ENCODE measurements at regions not wholly inside any gene's neighbourhood (a gene's known extent, or its start where the extent isn't known, plus 50 kb on each side); places are given as distances from the start of the nearest gene placed in this dataset.

GRCh38 chr7:10560497-10560896 is 413.2 kb upstream of the PHF14 start:
- no peaks in the 10 kb centered on the region for H3K36me3 ChIP-seq
- H3K27me3 ChIP-seq = no peaks in the 10 kb centered on the region
- H3K9me3 ChIP-seq = no peaks in the 10 kb centered on the region
- intact Hi-C loops (cut with DNase I) = no loop called here
- H3K4me1 ChIP-seq = no peaks in the 10 kb centered on the region
- DNase-seq = no peak
- TF ChIP-seq CTCF (IDR thresholded peaks at IDR 0.05) = no peak
- no peak overlapping the region for H3K4me3 ChIP-seq
- no peak for ATAC-seq
- H3K27ac ChIP-seq = no peak overlapping the region

GRCh38 chr7:10568891-10569290 is 404.8 kb upstream of the PHF14 start:
- Histone ChIP-seq H3K36me3 (no peaks in the 10 kb centered on the region), H3K9me3 (peaks cover 0 to 7% of the 10 kb centered on the region in 2 donors), H3K27me3 (no peaks in the 10 kb centered on the region), H3K4me1 (no peaks in the 10 kb centered on the region), H3K27ac (no peak overlapping the region), H3K4me3 (no peak overlapping the region)
- ATAC-seq (no peak), DNase-seq (no peak)
- TF ChIP-seq CTCF (IDR thresholded peaks at IDR 0.05) = no peak
- intact Hi-C loops (cut with DNase I) = no loop called here

GRCh38 chr7:10571759-10572158 is 401.9 kb upstream of the PHF14 start:
- Histone ChIP-seq H3K4me1 (no peaks in the 10 kb centered on the region), H3K27ac (no peak overlapping the region), H3K36me3 (no peaks in the 10 kb centered on the region), H3K9me3 (peaks cover 0 to 3% of the 10 kb centered on the region in 2 donors), H3K4me3 (no peak overlapping the region), H3K27me3 (no peaks in the 10 kb centered on the region)
- intact Hi-C loops (cut with DNase I) = no loop called here
- TF ChIP-seq CTCF (IDR thresholded peaks at IDR 0.05) = no peak
- no peak for DNase-seq
- ATAC-seq = no peak

GRCh38 chr7:10577866-10578374 is 395.8 kb upstream of the PHF14 start:
- ATAC-seq (no peak), DNase-seq (no peak)
- no peak overlapping the region for H3K4me3 ChIP-seq
- H3K27ac ChIP-seq = no peak overlapping the region
- no peak for TF ChIP-seq CTCF (IDR thresholded peaks at IDR 0.05)
- no peaks in the 10 kb centered on the region for H3K9me3 ChIP-seq
- no peaks in the 10 kb centered on the region for H3K4me1 ChIP-seq
- intact Hi-C loops (cut with DNase I) = no loop called here
- H3K27me3 ChIP-seq = no peaks in the 10 kb centered on the region
- no peaks in the 10 kb centered on the region for H3K36me3 ChIP-seq

GRCh38 chr7:10579561-10579960 is 394.1 kb upstream of the PHF14 start:
- H3K9me3 ChIP-seq = no peaks in the 10 kb centered on the region
- no peak overlapping the region for H3K27ac ChIP-seq
- H3K36me3 ChIP-seq = no peaks in the 10 kb centered on the region
- no peak for DNase-seq
- intact Hi-C loops (cut with DNase I) = no loop called here
- no peaks in the 10 kb centered on the region for H3K4me1 ChIP-seq
- ATAC-seq = no peak
- TF ChIP-seq CTCF (IDR thresholded peaks at IDR 0.05) = no peak
- H3K4me3 ChIP-seq = no peak overlapping the region
- H3K27me3 ChIP-seq = no peaks in the 10 kb centered on the region

Data from left lung (tissue), 4 donors.